DMS 273 treated with DMSO at 0.1 percent for 48 hours (cell line): ENCODE measurements at regions not wholly inside any gene's neighbourhood (a gene's known extent, or its start where the extent isn't known, plus 50 kb on each side); places are given as distances from the start of the nearest gene placed in this dataset.
"Not testable (repeated sequence)": the region's sequence is repeated elsewhere in the genome, so short reads cannot be mapped to it uniquely, and the experiment has no call there.

Experiments used
- DNase-seq: peaks from one replicate; lab custom pipeline; 2025; lab: John Stamatoyannopoulos, UW

- no peak for DNase-seq
These were observed 133.4 kb downstream of the RHOU start for GRCh38 chr1:228868731-228869024.

- no peak for DNase-seq
These were observed 134.1 kb downstream of the RHOU start for GRCh38 chr1:228869312-228869824.

GRCh38 chr1:228870041-228870713 is 134.9 kb downstream of the RHOU start:
- no peak for DNase-seq

GRCh38 chr1:228871314-228872061 is 136.2 kb downstream of the RHOU start:
- DNase-seq, result no peak

- no peak for DNase-seq
These were observed 136.8 kb downstream of the RHOU start for GRCh38 chr1:228872080-228872479.

GRCh38 chr1:228873709-228874108 is 138.4 kb downstream of the RHOU start:
- no peak for DNase-seq

- no peak for DNase-seq
These were observed 140.5 kb downstream of the RHOU start for GRCh38 chr1:228875741-228876140.

GRCh38 chr1:228876187-228876586 is 140.9 kb downstream of the RHOU start:
- DNase-seq, result no peak

- no peak for DNase-seq
These were observed 143.9 kb downstream of the RHOU start for GRCh38 chr1:228879164-228879563.

- no peak for DNase-seq
These were observed 146.9 kb downstream of the RHOU start for GRCh38 chr1:228882041-228882770.

- no peak for DNase-seq
These were observed 147.6 kb downstream of the RHOU start for GRCh38 chr1:228882771-228883450.

GRCh38 chr1:228883535-228883934 is 148.3 kb downstream of the RHOU start:
- DNase-seq, result no peak

- no peak for DNase-seq
These were observed 148.9 kb downstream of the RHOU start for GRCh38 chr1:228884196-228884595.

GRCh38 chr1:228884615-228885566 is 149.6 kb downstream of the RHOU start:
- DNase-seq, result no peak

- DNase-seq, result no peak
These were observed 150.6 kb downstream of the RHOU start for GRCh38 chr1:228885845-228886244.

GRCh38 chr1:228887101-228887500 is 151.8 kb downstream of the RHOU start:
- no peak for DNase-seq

- no peak for DNase-seq
These were observed 152.7 kb downstream of the RHOU start for GRCh38 chr1:228887960-228888359.

- no peak for DNase-seq
These were observed 154.0 kb downstream of the RHOU start for GRCh38 chr1:228889289-228889688.

- DNase-seq, result no peak
These were observed 156.2 kb downstream of the RHOU start for GRCh38 chr1:228891272-228892034.

- DNase-seq, result not testable (repeated sequence)
These were observed 156.9 kb downstream of the RHOU start for GRCh38 chr1:228892200-228892599.
